Erythroblast (primary cell): ENCODE measurements at regions not wholly inside any gene's neighbourhood (a gene's known extent, or its start where the extent isn't known, plus 50 kb on each side); places are given as distances from the start of the nearest gene placed in this dataset.

Experiments
- GATA1 ChIP-seq: IDR thresholded peaks from 2 replicates; pipeline ENCODE4 v1.6.1; 2011; ENCODE audit warnings: low read depth, mild to moderate bottlenecking, control low read depth, low read length, moderate library complexity
- POLR2A ChIP-seq: IDR thresholded peaks from 2 replicates; pipeline ENCODE4 v1.6.1; 2011; ENCODE audit warnings: mild to moderate bottlenecking, low read length

GRCh38 chr2:102986826-102987490 lies 225.1 kb downstream of the TMEM182 start:
- TF ChIP-seq POLR2A (no peak), GATA1 (no peak)
